H1 (cell line): ENCODE measurements at regions not wholly inside any gene's neighbourhood (a gene's known extent, or its start where the extent isn't known, plus 50 kb on each side); places are given as distances from the start of the nearest gene placed in this dataset.

Experiments
- CTCF ChIA-PET: fragments of 300-600 bp; sonication (Branson Sonifier 250); formaldehyde crosslinking; loops from one replicate; lab custom pipeline; 2021; ENCODE audit not compliant: partially characterized antibody; lab: Charles Lee
- POLR2A ChIA-PET: fragments of 300-600 bp; sonication (Branson Sonifier 250); formaldehyde crosslinking; loops from one replicate; lab custom pipeline; 2021; ENCODE audit warnings: inconsistent platforms; ENCODE audit not compliant: partially characterized antibody; lab: Charles Lee
- DNase-seq, 2 experiments: peaks; one replicate each; pipeline versions ENCODE4 v3.0.0 to v3.0.0-alpha.2; 2010 to 2022; ENCODE audit warnings: low spot score in 2 of 2, low read depth in 1 of 2, mixed read lengths in 1 of 2
- FAIRE-seq: peaks from 2 replicates; lab custom pipeline; 2011; peaks lifted over from hg19 to GRCh38; lab: Jason Lieb, UNC
- H2AFZ ChIP-seq: 2 replicates; pipeline ENCODE4 v1.8.1; 2012; ENCODE audit warnings: low read length, inconsistent platforms
- H2AK5ac ChIP-seq: 2 replicates; pipeline ENCODE4 v1.6.1; 2013; ENCODE audit warnings: low read depth, low read length
- H2BK120ac ChIP-seq: replicated peaks from 2 replicates; pipeline ENCODE3; 2013; ENCODE audit warnings: low read depth, low read length, inconsistent platforms
- H2BK12ac ChIP-seq: 2 replicates; pipeline ENCODE4 v1.6.1; 2013; ENCODE audit warnings: low read depth, low read length
- H2BK15ac ChIP-seq: 2 replicates; pipeline ENCODE4 v1.6.1; 2013; ENCODE audit warnings: low read length
- H2BK20ac ChIP-seq: 2 replicates; pipeline ENCODE4 v1.6.1; 2013; ENCODE audit warnings: low read length
- H2BK5ac ChIP-seq: 2 replicates; pipeline ENCODE4 v1.6.1; 2013; ENCODE audit warnings: low read depth, low read length
- H3K14ac ChIP-seq: 2 replicates; pipeline ENCODE4 v1.6.1; 2013; ENCODE audit warnings: inconsistent platforms; ENCODE audit not compliant: insufficient read length
- H3K18ac ChIP-seq: 2 replicates; pipeline ENCODE4 v1.6.1; 2013; ENCODE audit warnings: low read length; ENCODE audit errors: extremely low read depth
- H3K23ac ChIP-seq: 2 replicates; pipeline ENCODE4 v1.6.1; 2013; ENCODE audit warnings: inconsistent platforms; ENCODE audit not compliant: insufficient read length
- H3K23me2 ChIP-seq: 2 replicates; pipeline ENCODE4 v1.6.1; 2013; ENCODE audit warnings: low read depth, low read length
- H3K27ac ChIP-seq: 2 replicates; pipeline ENCODE4 v1.6.1; 2011; ENCODE audit warnings: low read depth, low read length, inconsistent platforms
- H3K27me3 ChIP-seq, 4 experiments: replicated peaks in 1 of 4; 1 replicate in 1 of 4; 2 replicates in 3 of 4; pipeline versions ENCODE4 v1.6.1 to v1.8.1; 2011 to 2013; ENCODE audit warnings: low read length in 3 of 4, mild to moderate bottlenecking in 3 of 4, inconsistent platforms in 2 of 4, mixed read lengths in 2 of 4, moderate library complexity in 1 of 4; ENCODE audit not compliant: control insufficient read depth in 3 of 4, insufficient read depth in 3 of 4; ENCODE audit errors: extremely low read depth in 1 of 4
- H3K36me3 ChIP-seq, 4 experiments: 2 replicates each; pipeline versions ENCODE4 v1.6.1 to v1.8.1; 2011 to 2013; ENCODE audit warnings: mild to moderate bottlenecking in 4 of 4, low read length in 3 of 4, moderate library complexity in 2 of 4, control low read depth in 1 of 4, inconsistent platforms in 1 of 4; ENCODE audit not compliant: insufficient read depth in 4 of 4, control insufficient read depth in 2 of 4
- H3K4ac ChIP-seq: replicated peaks from 2 replicates; pipeline ENCODE3; 2013; ENCODE audit warnings: low read length, low read depth, mixed read lengths, inconsistent platforms; ENCODE audit not compliant: insufficient read length
- H3K4me1 ChIP-seq, 4 experiments: replicated peaks in 1 of 4; 1 replicate in 1 of 4; 2 replicates in 3 of 4; pipeline versions ENCODE4 v1.6.1 to v1.8.1; 2011 to 2013; ENCODE audit warnings: low read length in 3 of 4, inconsistent platforms in 2 of 4, mixed read lengths in 1 of 4; ENCODE audit not compliant: insufficient read depth in 4 of 4, control insufficient read depth in 3 of 4
- H3K4me2 ChIP-seq, 2 experiments: 2 replicates each; pipeline versions ENCODE4 v1.6.1 to v1.8.1; 2011 to 2013; ENCODE audit warnings: low read depth in 2 of 2, low read length in 2 of 2, control low read depth in 1 of 2, inconsistent platforms in 1 of 2, mild to moderate bottlenecking in 1 of 2; ENCODE audit not compliant: insufficient read depth in 1 of 2
- H3K4me3 ChIP-seq, 4 experiments: fragments of 200-600, 300-600 bp in 1 of 4; sonication (generic), shearing (Covaris generic), sonication (Bioruptor Twin) in 1 of 4; 2 replicates each; pipeline versions ENCODE4 v1.5.1 to v1.8.1; 2011 to 2016; ENCODE audit warnings: low read length in 4 of 4, low read depth in 3 of 4, control low read depth in 2 of 4, inconsistent platforms in 2 of 4, mild to moderate bottlenecking in 2 of 4, mixed read lengths in 1 of 4, moderate library complexity in 1 of 4; ENCODE audit not compliant: insufficient read depth in 2 of 4; ENCODE audit errors: extremely low read depth in 1 of 4
- H3K56ac ChIP-seq: replicated peaks from 2 replicates; pipeline ENCODE3; 2013; ENCODE audit warnings: low read depth, mild to moderate bottlenecking, mixed read lengths, low read length, inconsistent platforms; ENCODE audit not compliant: insufficient read length
- H3K79me1 ChIP-seq: 2 replicates; pipeline ENCODE4 v1.6.1; 2013; ENCODE audit warnings: low read depth, low read length, control low read depth
- H3K79me2 ChIP-seq, 2 experiments: 2 replicates each; pipeline versions ENCODE4 v1.6.1 to v1.8.1; 2012 to 2013; ENCODE audit warnings: low read length in 2 of 2, mild to moderate bottlenecking in 2 of 2, inconsistent platforms in 1 of 2; ENCODE audit not compliant: insufficient read depth in 2 of 2, control insufficient read depth in 1 of 2
- H3K9ac ChIP-seq, 4 experiments: replicated peaks in 1 of 4; 1 replicate in 1 of 4; 2 replicates in 3 of 4; pipeline versions ENCODE4 v1.6.1 to v1.8.1; 2011 to 2013; ENCODE audit warnings: low read depth in 3 of 4, low read length in 3 of 4, control low read depth in 2 of 4, mild to moderate bottlenecking in 2 of 4, moderate library complexity in 2 of 4, inconsistent platforms in 1 of 4; ENCODE audit errors: extremely low read depth in 1 of 4
- H3K9me3 ChIP-seq, 2 experiments: 2 replicates each; pipeline versions ENCODE4 v1.6.1 to v1.8.1; 2012 to 2013; ENCODE audit warnings: mild to moderate bottlenecking in 2 of 2, moderate library complexity in 2 of 2, control low read depth in 1 of 2, inconsistent platforms in 1 of 2, low read depth in 1 of 2, low read length in 1 of 2, mixed read lengths in 1 of 2; ENCODE audit not compliant: insufficient read depth in 2 of 2
- H4K20me1 ChIP-seq, 2 experiments: replicated peaks in 1 of 2; 2 replicates each; pipeline versions ENCODE3 to v1.8.1; 2011 to 2013; ENCODE audit warnings: inconsistent platforms in 2 of 2, low read length in 2 of 2, mild to moderate bottlenecking in 1 of 2; ENCODE audit not compliant: insufficient read depth in 2 of 2, control insufficient read depth in 1 of 2
- H4K5ac ChIP-seq: 2 replicates; pipeline ENCODE4 v1.6.1; 2013; ENCODE audit warnings: low read length, low read depth, mixed read lengths, inconsistent platforms; ENCODE audit not compliant: insufficient read length
- H4K8ac ChIP-seq: 2 replicates; pipeline ENCODE4 v1.8.0; 2013; ENCODE audit warnings: mild to moderate bottlenecking, moderate library complexity, low read length, inconsistent platforms; ENCODE audit not compliant: insufficient read depth; ENCODE audit errors: extremely low read depth
- H4K91ac ChIP-seq: replicated peaks from 2 replicates; pipeline ENCODE3; 2013; ENCODE audit warnings: low read length, mixed read lengths, inconsistent platforms; ENCODE audit not compliant: insufficient read length
- ASH2L ChIP-seq: fragments of 200-600, 300-600 bp; sonication (generic); IDR thresholded peaks from one replicate; pipeline ENCODE4 v1.7.1; 2017; ENCODE audit warnings: low read length
- CBX5 ChIP-seq: fragments of 300-800, 300-1000 bp; sonication (generic); IDR thresholded peaks from 2 replicates; pipeline ENCODE4 v1.7.1; 2016; ENCODE audit warnings: antibody characterized with exemption, low read length, low read depth
- CREB1 ChIP-seq: IDR thresholded peaks from 2 replicates; pipeline ENCODE4 v1.6.1; 2012; ENCODE audit warnings: inconsistent platforms
- CTCF ChIP-seq, 3 experiments: IDR thresholded peaks; 1 replicate in 2 of 3; 2 replicates in 1 of 3; pipeline versions ENCODE4 v1.5.1 to v1.6.1; 2011; ENCODE audit warnings: low read length in 3 of 3, mild to moderate bottlenecking in 3 of 3, inconsistent platforms in 2 of 3, low read depth in 1 of 3, moderate library complexity in 1 of 3; ENCODE audit not compliant: insufficient read depth in 1 of 3; ENCODE audit errors: control extremely low read depth in 1 of 3
- PHF8 ChIP-seq: fragments of 200-600 bp; sonication (generic); conservative IDR thresholded peaks from 2 replicates; pipeline ENCODE4 v1.7.1; 2012; ENCODE audit warnings: low read depth, mild to moderate bottlenecking, inconsistent platforms, low read length, moderate library complexity
- RAD21 ChIP-seq, 2 experiments: IDR thresholded peaks in 1 of 2; conservative IDR thresholded peaks in 1 of 2; 2 replicates each; pipeline ENCODE4 v1.6.1; 2011; ENCODE audit warnings: low read depth in 2 of 2, low read length in 2 of 2, improper control_type of control experiment in 1 of 2, inconsistent platforms in 1 of 2, mild to moderate bottlenecking in 1 of 2, moderate library complexity in 1 of 2
- SP1 ChIP-seq: IDR thresholded peaks from 2 replicates; pipeline ENCODE4 v1.6.1; 2011; ENCODE audit warnings: low read depth, low read length
- SRF ChIP-seq: IDR thresholded peaks from 2 replicates; pipeline ENCODE4 v1.6.1; 2011; ENCODE audit warnings: mild to moderate bottlenecking, low read depth, low read length, moderate library complexity
- TAF1 ChIP-seq: IDR thresholded peaks from 2 replicates; pipeline ENCODE4 v1.6.1; 2011; ENCODE audit warnings: mild to moderate bottlenecking, low read depth, low read length
- TBP ChIP-seq: IDR thresholded peaks from 2 replicates; pipeline ENCODE4 v1.6.1; 2011; ENCODE audit warnings: low read depth, low read length, improper control_type of control experiment
- ZNF274 ChIP-seq: IDR thresholded peaks from 2 replicates; pipeline ENCODE4 v1.7.0; 2012; ENCODE audit warnings: low read length, borderline replicate concordance; ENCODE audit errors: extremely low read depth
- WGBS, 2 experiments: shearing (Covaris generic) in 1 of 2; methylation state at CpG; one replicate each; pipeline versions ENCODE4 v1.1.6 to v1.1.7; 2013 to 2015; ENCODE audit warnings: low lambda C conversion rate in 2 of 2, mixed read lengths in 2 of 2, inconsistent platforms in 1 of 2, low coverage in 1 of 2, missing lambda C conversion rate in 1 of 2; ENCODE audit not compliant: insufficient replicate concordance in 2 of 2, insufficient coverage in 1 of 2, insufficient read length in 1 of 2; ENCODE audit errors: extremely low coverage in 1 of 2, missing lambda C conversion rate in 1 of 2; 5-methylcytosine and 5-hydroxymethylcytosine counted together

- ChIA-PET POLR2A (interaction anchor here (1.0 kb wide), 1 partner anchor 208 kb away, joined by 4 read pairs; no protein-coding TSS in a partner anchor), CTCF (interaction anchor here (0.6 to 6.3 kb wide), 39 partner anchors 9 to 827 kb away, joined by 3 to 106 read pairs (median 4); no protein-coding TSS in a partner anchor)
- Histone ChIP-seq H3K14ac (no peak overlapping the region), H3K9ac (no peak overlapping the region), H4K91ac (no peak overlapping the region), H3K79me1 (no peaks in the 10 kb centered on the region), H2BK120ac (no peak overlapping the region), H4K5ac (no peak overlapping the region), H2AFZ (peak overlapping the region; percentile 25; the same call in 1 of the 2 replicates), H3K18ac (no peak overlapping the region), H2BK12ac (no peak overlapping the region), H2BK15ac (no peak overlapping the region), H2BK5ac (no peak overlapping the region), H2BK20ac (no peak overlapping the region), H3K4ac (no peak overlapping the region), H3K36me3 (no peaks in the 10 kb centered on the region), H4K20me1 (no peaks in the 10 kb centered on the region), H3K4me2 (peak overlapping the region; percentile 6 to 57; a peak in 2 of 4 replicates), H3K4me3 (peak overlapping the region; percentile 19 to 62 (median 28); a peak in 6 of 8 replicates), H2AK5ac (no peak overlapping the region), H3K27me3 (peaks cover 0 to 2% (median 0%) of the 10 kb centered on the region in 4 experiments; a peak in 1 of 7 replicates), H3K23ac (no peak overlapping the region), H3K4me1 (peaks cover 0 to 2% (median 0%) of the 10 kb centered on the region in 4 experiments; a peak in 1 of 7 replicates), H3K23me2 (no peaks in the 10 kb centered on the region), H4K8ac (no peak overlapping the region), H3K79me2 (no peaks in the 10 kb centered on the region), H3K9me3 (peaks cover 11 to 16% of the 10 kb centered on the region in 2 experiments; a peak in 3 of 4 replicates), H3K56ac (no peak overlapping the region), H3K27ac (no peak overlapping the region)
- WGBS, 2 experiments = 40% methylated on average over 19 of the region's 19 CpGs; no CpG with 5 or more reads in 1 of the 2 experiments
- DNase-seq = peak; percentile 77 to 94
- no peak for FAIRE-seq
- no peak for TF ChIP-seq SP1
- no peak for TF ChIP-seq ZNF274
- TF ChIP-seq TBP = no peak
- peak; percentile 80 to 90 for TF ChIP-seq RAD21 (IDR thresholded peaks at IDR 0.05 in 1 of 2, conservative IDR thresholded peaks at IDR 0.05 in 1 of 2; ENCODE audit: low read depth in 2 of 2, low read length in 2 of 2)
- no peak for TF ChIP-seq CBX5
- TF ChIP-seq SRF = no peak
- peak; percentile 88 to 96 (median 92) for TF ChIP-seq CTCF (IDR thresholded peaks at IDR 0.05; ENCODE audit: control extremely low read depth in 1 of 3, insufficient read depth in 1 of 3, low read depth in 1 of 3, low read length in 3 of 3)
- TF ChIP-seq ASH2L = no peak
- TF ChIP-seq CREB1 = no peak
- no peak for TF ChIP-seq PHF8
- no peak for TF ChIP-seq TAF1
Measured at GRCh38 chr6:166097914-166098522, 69.6 kb downstream of the TBXT start.
